GM23338 (cell line): ENCODE measurements at regions not wholly inside any gene's neighbourhood (a gene's known extent, or its start where the extent isn't known, plus 50 kb on each side); places are given as distances from the start of the nearest gene placed in this dataset.

ENCODE experiments used
- CREB1 ChIP-seq: fragments of 250-450 bp; sonication (Bioruptor Pico); IDR thresholded peaks from 2 replicates; pipeline ENCODE4 v1.5.0; 2020; ENCODE audit warnings: low read depth, mild to moderate bottlenecking, moderate library complexity
- CTCF ChIP-seq, 2 experiments: fragments of 200-600 bp in 1 of 2; sonication (generic) in 1 of 2; conservative IDR thresholded peaks; 2 replicates each; pipeline versions ENCODE4 v1.5.1 to v1.6.1; 2016 to 2017; ENCODE audit warnings: antibody characterized with exemption in 2 of 2, low read depth in 2 of 2, mild to moderate bottlenecking in 2 of 2, moderate library complexity in 1 of 2
- ETS1 ChIP-seq: IDR thresholded peaks from 2 replicates; pipeline ENCODE4 v1.6.1; 2016; ENCODE audit warnings: antibody characterized with exemption
- EZH2 ChIP-seq: fragments of 200-600 bp; sonication (generic); IDR thresholded peaks from one replicate; pipeline ENCODE4 v1.8.0; 2017; ENCODE audit warnings: antibody characterized with exemption, mild to moderate bottlenecking, low read depth; ENCODE audit not compliant: unreplicated experiment
- EZH2phosphoT487 ChIP-seq: fragments of 200-600 bp; sonication (generic); IDR thresholded peaks from one replicate; pipeline ENCODE4 v1.8.1; 2018; ENCODE audit warnings: antibody characterized with exemption; ENCODE audit not compliant: unreplicated experiment
- NANOG ChIP-seq: IDR thresholded peaks from 2 replicates; pipeline ENCODE4 v1.6.1; 2016; ENCODE audit warnings: antibody characterized with exemption, borderline replicate concordance
- POLR2AphosphoS5 ChIP-seq: IDR thresholded peaks from 2 replicates; pipeline ENCODE4 v1.6.1; 2016; ENCODE audit warnings: antibody characterized with exemption, low read depth
- REST ChIP-seq: IDR thresholded peaks from one replicate; pipeline ENCODE4 v1.6.1; 2018; ENCODE audit warnings: antibody characterized with exemption; ENCODE audit not compliant: unreplicated experiment
- STAT1 ChIP-seq: IDR thresholded peaks from one replicate; pipeline ENCODE4 v1.6.1; 2016; ENCODE audit warnings: antibody characterized with exemption; ENCODE audit not compliant: unreplicated experiment

GRCh38 chr6:137734875-137735182 lies 132.2 kb upstream of the TNFAIP3 start:
- TF ChIP-seq EZH2 (no peak), CTCF (conservative IDR thresholded peaks at IDR 0.05; ENCODE audit: low read depth in 2 of 2) (no peak), EZH2phosphoT487 (no peak), REST (no peak), POLR2AphosphoS5 (no peak), STAT1 (no peak), NANOG (no peak), CREB1 (no peak), ETS1 (no peak)
